OCI-LY1 (cell line): ENCODE measurements at regions not wholly inside any gene's neighbourhood (a gene's known extent, or its start where the extent isn't known, plus 50 kb on each side); places are given as distances from the start of the nearest gene placed in this dataset.

Experiments
- CTCF ChIP-seq: fragments of 200-600 bp; sonication (generic), shearing (Covaris generic); IDR thresholded peaks from 2 replicates; pipeline ENCODE4 v1.5.1; 2017; ENCODE audit warnings: mild to moderate bottlenecking, antibody characterized with exemption, low read length, moderate library complexity, mixed read lengths
- EZH2 ChIP-seq: fragments of 200-600 bp; sonication (generic), shearing (Covaris generic); IDR thresholded peaks from 2 replicates; pipeline ENCODE4 v1.8.0; 2017; ENCODE audit warnings: borderline replicate concordance, mixed run types, mild to moderate bottlenecking, antibody characterized with exemption, low read length, moderate library complexity, mixed read lengths

- no peak for TF ChIP-seq CTCF
- no peak for TF ChIP-seq EZH2
Observed at GRCh38 chr10:56874950-56875349, 513.9 kb upstream of the ZWINT start.
